AG09309 (cell line): ENCODE measurements at regions not wholly inside any gene's neighbourhood (a gene's known extent, or its start where the extent isn't known, plus 50 kb on each side); places are given as distances from the start of the nearest gene placed in this dataset.

Source experiments
- DNase-seq: peaks from one replicate; pipeline ENCODE4 v3.0.0-alpha.2; 2010; ENCODE audit warnings: low read depth
- H3K4me3 ChIP-seq: 2 replicates; pipeline ENCODE4 v1.5.1; 2011; ENCODE audit warnings: mild to moderate bottlenecking, low read depth, low read length, moderate library complexity; ENCODE audit not compliant: control insufficient read depth
- CTCF ChIP-seq: IDR thresholded peaks from 2 replicates; pipeline ENCODE4 v1.5.1; 2011; ENCODE audit warnings: mild to moderate bottlenecking, low read depth, low read length, inconsistent platforms; ENCODE audit not compliant: insufficient read depth, control insufficient read depth; ENCODE audit errors: missing control alignments

GRCh38 chr1:215397106-215397505, 170.0 kb upstream of the KCTD3 start:
- no peak for DNase-seq
- no peak for TF ChIP-seq CTCF
- no peak overlapping the region for H3K4me3 ChIP-seq

- no peak for TF ChIP-seq CTCF
- DNase-seq = no peak
- no peak overlapping the region for H3K4me3 ChIP-seq
Measured at GRCh38 chr1:215397843-215398242, 169.3 kb upstream of the KCTD3 start.

- TF ChIP-seq CTCF = no peak
- DNase-seq = no peak
- no peak overlapping the region for H3K4me3 ChIP-seq
Measured at GRCh38 chr1:215399787-215400186, 167.3 kb upstream of the KCTD3 start.

- TF ChIP-seq CTCF = no peak
- no peak overlapping the region for H3K4me3 ChIP-seq
- no peak for DNase-seq
Measured at GRCh38 chr1:215400741-215401140, 166.4 kb upstream of the KCTD3 start.

GRCh38 chr1:215402147-215402546, 165.0 kb upstream of the KCTD3 start:
- DNase-seq = no peak
- TF ChIP-seq CTCF = no peak
- no peak overlapping the region for H3K4me3 ChIP-seq

- no peak for DNase-seq
- no peak for TF ChIP-seq CTCF
- no peak overlapping the region for H3K4me3 ChIP-seq
Measured at GRCh38 chr1:215405211-215405610, 161.9 kb upstream of the KCTD3 start.

GRCh38 chr1:215406927-215407326, 160.2 kb upstream of the KCTD3 start:
- TF ChIP-seq CTCF = no peak
- no peak overlapping the region for H3K4me3 ChIP-seq
- DNase-seq = no peak
